ENCODE measurements at regions not wholly inside any gene's neighbourhood (a gene's known extent, or its start where the extent isn't known, plus 50 kb on each side); places are given as distances from the start of the nearest gene placed in this dataset.

DNA sequence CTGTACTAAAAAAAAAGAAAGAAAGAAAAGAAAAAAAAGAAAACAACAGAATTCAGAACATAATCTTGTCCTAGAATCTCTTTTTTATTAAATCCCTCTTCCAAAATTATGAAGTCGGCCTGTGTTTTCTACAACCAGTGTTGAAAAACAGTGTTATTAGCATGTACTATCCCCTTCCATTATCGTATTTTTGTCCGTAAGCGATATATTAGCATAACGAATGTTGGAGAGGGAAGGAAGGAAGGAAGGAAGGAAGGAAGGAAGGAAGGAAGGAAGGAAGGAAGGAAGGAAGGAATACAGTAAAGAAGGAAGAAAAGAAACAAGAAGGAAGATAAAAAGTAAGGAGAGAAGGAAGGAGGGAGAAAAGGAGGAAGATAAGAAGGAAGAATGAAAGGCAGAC is 393.0 kb upstream of the TSHZ3 start:
- ChIA-PET CTCF (no interaction called here), POLR2A (no interaction called here)
- TF ChIP-seq, protein P1, sequence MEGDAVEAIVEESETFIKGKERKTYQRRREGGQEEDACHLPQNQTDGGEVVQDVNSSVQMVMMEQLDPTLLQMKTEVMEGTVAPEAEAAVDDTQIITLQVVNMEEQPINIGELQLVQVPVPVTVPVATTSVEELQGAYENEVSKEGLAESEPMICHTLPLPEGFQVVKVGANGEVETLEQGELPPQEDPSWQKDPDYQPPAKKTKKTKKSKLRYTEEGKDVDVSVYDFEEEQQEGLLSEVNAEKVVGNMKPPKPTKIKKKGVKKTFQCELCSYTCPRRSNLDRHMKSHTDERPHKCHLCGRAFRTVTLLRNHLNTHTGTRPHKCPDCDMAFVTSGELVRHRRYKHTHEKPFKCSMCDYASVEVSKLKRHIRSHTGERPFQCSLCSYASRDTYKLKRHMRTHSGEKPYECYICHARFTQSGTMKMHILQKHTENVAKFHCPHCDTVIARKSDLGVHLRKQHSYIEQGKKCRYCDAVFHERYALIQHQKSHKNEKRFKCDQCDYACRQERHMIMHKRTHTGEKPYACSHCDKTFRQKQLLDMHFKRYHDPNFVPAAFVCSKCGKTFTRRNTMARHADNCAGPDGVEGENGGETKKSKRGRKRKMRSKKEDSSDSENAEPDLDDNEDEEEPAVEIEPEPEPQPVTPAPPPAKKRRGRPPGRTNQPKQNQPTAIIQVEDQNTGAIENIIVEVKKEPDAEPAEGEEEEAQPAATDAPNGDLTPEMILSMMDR (IDR thresholded peaks at IDR 0.05; ENCODE audit: low read depth, low read length) = no peak
- Histone ChIP-seq H3K9me3 (ENCODE audit: control insufficient read depth, insufficient read depth, low read length) (no peaks in the 10 kb centered on the region; the same call in 1 of the 2 replicates), H3K4me3 (ENCODE audit: low read depth, low read length) (no peak overlapping the region), H3K27me3 (ENCODE audit: control insufficient read depth, insufficient read depth, low read length) (no peaks in the 10 kb centered on the region), H3K27ac (ENCODE audit: low read depth, low read length) (no peak overlapping the region)
- no peak for DNase-seq (ENCODE audit: low read depth, low spot score)

DNA sequence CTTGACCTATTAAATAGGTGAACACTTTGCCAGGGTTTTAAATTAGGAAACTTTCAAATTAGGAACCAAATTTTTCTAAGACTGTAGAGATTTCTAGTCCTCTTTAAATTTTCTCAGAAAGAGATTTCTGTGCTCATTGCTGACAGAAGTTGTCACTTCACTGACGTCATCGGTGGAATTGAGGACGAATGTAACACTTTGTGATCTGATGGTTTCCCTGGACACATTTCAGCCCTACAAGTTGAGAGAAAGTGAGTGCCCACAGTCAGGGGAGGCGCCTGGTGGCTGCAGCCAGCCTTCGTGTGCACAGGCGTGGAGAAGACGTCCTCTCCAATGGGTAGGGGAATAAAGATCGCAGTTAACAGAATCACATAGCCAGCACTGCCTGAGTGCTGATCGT is 396.5 kb upstream of the TSHZ3 start:
- no peak overlapping the region for H3K27ac ChIP-seq (ENCODE audit: low read depth, low read length)
- H3K27me3 ChIP-seq (ENCODE audit: control insufficient read depth, insufficient read depth, low read length) = no peaks in the 10 kb centered on the region
- POLR2A ChIA-PET = no interaction called here
- CTCF ChIA-PET = no interaction called here
- H3K9me3 ChIP-seq (ENCODE audit: control insufficient read depth, insufficient read depth, low read length) = no peaks in the 10 kb centered on the region; the same call in 1 of the 2 replicates
- no peak for DNase-seq (ENCODE audit: low read depth, low spot score)
- no peak overlapping the region for H3K4me3 ChIP-seq (ENCODE audit: low read depth, low read length)
- TF ChIP-seq, protein P1 (IDR thresholded peaks at IDR 0.05; ENCODE audit: low read depth, low read length) = no peak

DNA sequence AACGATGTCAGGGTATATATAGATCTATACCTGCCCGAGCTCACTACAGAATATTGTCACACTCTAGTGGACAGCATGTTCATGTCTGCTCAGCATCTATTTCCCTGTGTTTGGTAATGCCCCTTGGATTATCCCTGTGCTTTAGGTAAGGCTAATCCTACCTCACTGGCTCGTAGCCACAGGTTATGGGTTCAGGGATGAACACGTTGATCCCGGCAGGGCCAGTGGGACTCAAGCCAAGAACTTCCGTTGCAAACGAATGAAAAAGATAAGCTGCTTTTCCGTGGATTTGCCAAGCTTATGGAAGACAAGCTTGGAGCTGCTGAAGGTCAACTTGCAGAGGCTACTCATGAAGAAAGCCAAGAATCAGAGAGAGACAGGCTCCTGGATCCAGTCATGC is 400.0 kb upstream of the TSHZ3 start:
- TF ChIP-seq, protein P1 (IDR thresholded peaks at IDR 0.05; ENCODE audit: low read depth, low read length) = no peak
- DNase-seq (ENCODE audit: low read depth, low spot score) = no peak
- CTCF ChIA-PET = no interaction called here
- no peak overlapping the region for H3K27ac ChIP-seq (ENCODE audit: low read depth, low read length)
- POLR2A ChIA-PET = no interaction called here
- no peaks in the 10 kb centered on the region for H3K27me3 ChIP-seq (ENCODE audit: control insufficient read depth, insufficient read depth, low read length)
- H3K4me3 ChIP-seq (ENCODE audit: low read depth, low read length) = no peak overlapping the region
- no peaks in the 10 kb centered on the region for H3K9me3 ChIP-seq (ENCODE audit: control insufficient read depth, insufficient read depth, low read length)

DNA sequence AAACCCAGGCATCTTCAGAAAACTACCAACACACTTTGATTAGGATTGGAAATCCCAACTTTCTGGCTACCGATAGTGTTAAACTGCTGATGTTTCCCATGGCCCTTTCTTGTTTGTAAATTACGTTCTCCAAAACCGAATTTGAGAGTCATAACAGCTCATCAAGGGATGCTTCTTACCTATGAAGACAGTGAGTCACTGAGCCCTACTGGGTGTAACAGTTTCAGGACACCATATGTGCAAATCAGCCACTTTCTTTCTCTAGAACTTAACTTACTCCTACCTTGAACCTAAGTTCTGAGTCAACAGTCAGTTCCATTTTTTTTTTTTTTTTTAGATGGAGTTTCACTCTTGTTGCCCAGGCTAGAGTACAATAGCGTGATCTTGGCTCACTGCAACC is 410.1 kb upstream of the TSHZ3 start:
- H3K9me3 ChIP-seq (ENCODE audit: control insufficient read depth, insufficient read depth, low read length) = no peaks in the 10 kb centered on the region
- H3K27me3 ChIP-seq (ENCODE audit: control insufficient read depth, insufficient read depth, low read length) = no peaks in the 10 kb centered on the region
- no peak for DNase-seq (ENCODE audit: low read depth, low spot score)
- H3K4me3 ChIP-seq (ENCODE audit: low read depth, low read length) = no peak overlapping the region
- H3K27ac ChIP-seq (ENCODE audit: low read depth, low read length) = no peak overlapping the region
- TF ChIP-seq, protein P1 (IDR thresholded peaks at IDR 0.05; ENCODE audit: low read depth, low read length) = no peak
- CTCF ChIA-PET = no interaction called here
- POLR2A ChIA-PET = no interaction called here

DNA sequence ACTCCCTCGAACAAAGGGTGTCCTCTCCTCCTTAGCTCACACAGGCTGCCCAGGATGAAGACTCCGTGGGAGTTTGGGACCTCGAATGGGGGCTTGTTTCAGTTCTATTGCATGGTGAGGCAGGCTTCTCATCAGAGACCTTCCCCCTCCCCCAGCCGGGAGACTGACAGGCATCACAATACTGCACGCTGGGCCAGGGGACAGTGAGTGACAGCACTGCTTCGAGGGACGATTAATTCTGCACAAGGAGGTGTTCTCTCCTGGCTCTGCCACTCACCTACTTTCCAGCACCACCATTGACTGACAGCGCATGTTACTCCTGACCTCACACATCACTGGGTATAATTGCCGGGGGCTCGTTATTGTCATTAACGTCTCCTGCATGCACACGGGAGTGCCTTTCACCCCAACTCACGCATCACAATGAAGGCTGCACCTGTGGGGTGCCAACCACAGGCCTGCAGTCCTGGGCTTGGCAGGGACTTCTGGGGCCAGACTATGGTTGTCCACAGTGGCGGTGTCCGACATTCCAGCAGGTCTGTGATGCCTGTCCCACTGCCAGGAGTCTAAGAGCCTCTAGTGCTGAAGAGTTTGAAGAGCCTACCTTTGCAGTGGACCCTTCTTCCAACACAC is 412.2 kb upstream of the TSHZ3 start:
- TF ChIP-seq, protein P1 (IDR thresholded peaks at IDR 0.05; ENCODE audit: low read depth, low read length) = no peak
- Histone ChIP-seq H3K9me3 (ENCODE audit: control insufficient read depth, insufficient read depth, low read length) (no peaks in the 10 kb centered on the region), H3K4me3 (ENCODE audit: low read depth, low read length) (no peak overlapping the region), H3K27ac (ENCODE audit: low read depth, low read length) (no peak overlapping the region), H3K27me3 (ENCODE audit: control insufficient read depth, insufficient read depth, low read length) (no peaks in the 10 kb centered on the region)
- no peak for DNase-seq (ENCODE audit: low read depth, low spot score)
- ChIA-PET CTCF (no interaction called here), POLR2A (no interaction called here)

All from AG04450 (cell line).